ENCODE measurements at regions not wholly inside any gene's neighbourhood (a gene's known extent, or its start where the extent isn't known, plus 50 kb on each side); places are given as distances from the start of the nearest gene placed in this dataset.

DNA sequence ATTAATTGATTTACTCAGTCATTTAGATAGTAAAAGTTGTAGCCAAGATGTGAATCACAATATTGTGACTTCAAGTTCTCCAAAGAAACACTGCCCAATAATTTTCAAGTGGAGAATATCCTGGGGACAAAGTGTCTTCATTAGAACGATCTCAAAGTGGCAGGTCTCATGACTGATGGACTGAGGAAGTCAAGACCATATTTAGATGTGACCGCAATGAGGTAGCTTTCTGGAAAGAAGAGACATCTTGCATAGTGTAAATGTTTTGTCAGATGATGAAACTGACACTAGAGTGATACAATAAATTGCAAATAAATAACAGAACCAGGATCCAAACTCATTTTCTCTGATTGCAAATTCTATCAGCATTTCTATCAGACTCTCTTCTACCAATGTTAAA is 1476.9 kb downstream of the EFNB2 start:
- TF ChIP-seq, protein P1, sequence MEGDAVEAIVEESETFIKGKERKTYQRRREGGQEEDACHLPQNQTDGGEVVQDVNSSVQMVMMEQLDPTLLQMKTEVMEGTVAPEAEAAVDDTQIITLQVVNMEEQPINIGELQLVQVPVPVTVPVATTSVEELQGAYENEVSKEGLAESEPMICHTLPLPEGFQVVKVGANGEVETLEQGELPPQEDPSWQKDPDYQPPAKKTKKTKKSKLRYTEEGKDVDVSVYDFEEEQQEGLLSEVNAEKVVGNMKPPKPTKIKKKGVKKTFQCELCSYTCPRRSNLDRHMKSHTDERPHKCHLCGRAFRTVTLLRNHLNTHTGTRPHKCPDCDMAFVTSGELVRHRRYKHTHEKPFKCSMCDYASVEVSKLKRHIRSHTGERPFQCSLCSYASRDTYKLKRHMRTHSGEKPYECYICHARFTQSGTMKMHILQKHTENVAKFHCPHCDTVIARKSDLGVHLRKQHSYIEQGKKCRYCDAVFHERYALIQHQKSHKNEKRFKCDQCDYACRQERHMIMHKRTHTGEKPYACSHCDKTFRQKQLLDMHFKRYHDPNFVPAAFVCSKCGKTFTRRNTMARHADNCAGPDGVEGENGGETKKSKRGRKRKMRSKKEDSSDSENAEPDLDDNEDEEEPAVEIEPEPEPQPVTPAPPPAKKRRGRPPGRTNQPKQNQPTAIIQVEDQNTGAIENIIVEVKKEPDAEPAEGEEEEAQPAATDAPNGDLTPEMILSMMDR (IDR thresholded peaks at IDR 0.05) = no peak
- no peak for TF ChIP-seq POLR2A (IDR thresholded peaks at IDR 0.05)

Data from lower leg skin (tissue), 3 donors.